Prostate gland (tissue), 2 donors: ENCODE measurements at regions not wholly inside any gene's neighbourhood (a gene's known extent, or its start where the extent isn't known, plus 50 kb on each side); places are given as distances from the start of the nearest gene placed in this dataset.

Experiments
- CTCF ChIP-seq, 4 experiments: fragments of 200-600 bp in 2 of 4; fragments of 450-650 bp in 2 of 4; sonication (generic) in 2 of 4; IDR thresholded peaks; 1 replicate in 3 of 4; 2 replicates in 1 of 4; pipeline ENCODE4 v1.5.1; 2016 to 2019; ENCODE audit warnings: antibody characterized with exemption in 4 of 4, mild to moderate bottlenecking in 2 of 4, moderate library complexity in 2 of 4
- POLR2A ChIP-seq: fragments of 450-650 bp; IDR thresholded peaks from one replicate; pipeline ENCODE4 v1.6.1; 2016; ENCODE audit warnings: antibody characterized with exemption, mild to moderate bottlenecking
- POLR2AphosphoS5 ChIP-seq: sonication (generic); formaldehyde crosslinking; IDR thresholded peaks from one replicate; pipeline ENCODE4 v1.6.1; 2017; ENCODE audit warnings: antibody characterized with exemption

GRCh38 chr5:51968756-51969155 lies 585.5 kb downstream of the ISL1 start:
- no peak for TF ChIP-seq CTCF (IDR thresholded peaks at IDR 0.05)
- no peak for TF ChIP-seq POLR2AphosphoS5
- TF ChIP-seq POLR2A = no peak
